NCI-H460 (cell line): ENCODE measurements at regions not wholly inside any gene's neighbourhood (a gene's known extent, or its start where the extent isn't known, plus 50 kb on each side); places are given as distances from the start of the nearest gene placed in this dataset.
"Not testable (repeated sequence)": the region's sequence is repeated elsewhere in the genome, so short reads cannot be mapped to it uniquely, and the experiment has no call there.

Source experiments
- DNase-seq: peaks from one replicate; pipeline ENCODE4 v3.0.0-alpha.2; 2016; ENCODE audit warnings: low read depth; ENCODE audit errors: extremely low read depth

- not testable (repeated sequence) for DNase-seq
Observed at GRCh38 chr7:142575351-142575750, 173.9 kb upstream of the PRSS1 start.

- DNase-seq, result no peak
Observed at GRCh38 chr7:142571581-142571980, 177.7 kb upstream of the PRSS1 start.

GRCh38 chr7:142569851-142570250 lies 179.4 kb upstream of the PRSS1 start:
- no peak for DNase-seq

GRCh38 chr7:142568435-142569097 lies 180.7 kb upstream of the PRSS1 start:
- DNase-seq, result no peak

GRCh38 chr7:142567201-142568075 lies 181.8 kb upstream of the PRSS1 start:
- no peak for DNase-seq

- DNase-seq, result no peak
Observed at GRCh38 chr7:142566271-142566670, 183.0 kb upstream of the PRSS1 start.

GRCh38 chr7:142564125-142564524 lies 185.1 kb upstream of the PRSS1 start:
- not testable (repeated sequence) for DNase-seq

- no peak for DNase-seq
Observed at GRCh38 chr7:142563470-142563869, 185.8 kb upstream of the PRSS1 start.

GRCh38 chr7:142562688-142563087 lies 186.6 kb upstream of the PRSS1 start:
- DNase-seq, result no peak

GRCh38 chr7:142561396-142561795 lies 187.9 kb upstream of the PRSS1 start:
- DNase-seq, result not testable (repeated sequence)

- DNase-seq, result not testable (repeated sequence)
Observed at GRCh38 chr7:142560770-142561169, 188.5 kb upstream of the PRSS1 start.

- DNase-seq, result no peak
Observed at GRCh38 chr7:142560166-142560565, 189.1 kb upstream of the PRSS1 start.

- DNase-seq, result peak; percentile 38
Observed at GRCh38 chr7:142557971-142558582, 191.2 kb upstream of the PRSS1 start.

- DNase-seq, result peak; percentile 80
Observed at GRCh38 chr7:142556740-142557139, 192.5 kb upstream of the PRSS1 start.

- DNase-seq, result no peak
Observed at GRCh38 chr7:142554560-142555532, 194.4 kb upstream of the PRSS1 start.

- no peak for DNase-seq
Observed at GRCh38 chr7:142553216-142553615, 196.1 kb upstream of the PRSS1 start.

GRCh38 chr7:142548978-142549377 lies 200.3 kb upstream of the PRSS1 start:
- DNase-seq, result no peak

- no peak for DNase-seq
Observed at GRCh38 chr7:142546452-142546851, 202.8 kb upstream of the PRSS1 start.

- DNase-seq, result no peak
Observed at GRCh38 chr7:142542942-142543341, 206.3 kb upstream of the PRSS1 start.

GRCh38 chr7:142542105-142542504 lies 207.2 kb upstream of the PRSS1 start:
- DNase-seq, result no peak
